Mucosa of rectum (tissue), 2 donors: ENCODE measurements at regions not wholly inside any gene's neighbourhood (a gene's known extent, or its start where the extent isn't known, plus 50 kb on each side); places are given as distances from the start of the nearest gene placed in this dataset.

Source experiments
- H3K27ac ChIP-seq, 2 donors: one replicate each; pipeline ENCODE4 v1.7.0; 2013; ENCODE audit warnings: inconsistent platforms in 2 of 2, low read depth in 2 of 2, low read length in 2 of 2
- H3K27me3 ChIP-seq, 2 donors: one replicate each; pipeline ENCODE4 v1.7.0; 2013; ENCODE audit warnings: low read length in 2 of 2; ENCODE audit not compliant: control insufficient read depth in 2 of 2, insufficient read depth in 2 of 2
- H3K36me3 ChIP-seq, 2 donors: one replicate each; pipeline ENCODE4 v1.7.0; 2013; ENCODE audit warnings: low read length in 2 of 2; ENCODE audit not compliant: control insufficient read depth in 2 of 2, insufficient read depth in 2 of 2
- H3K4me1 ChIP-seq, 2 donors: one replicate each; pipeline ENCODE4 v1.7.0; 2013; ENCODE audit warnings: low read length in 2 of 2, mild to moderate bottlenecking in 1 of 2; ENCODE audit not compliant: control insufficient read depth in 2 of 2, insufficient read depth in 2 of 2
- H3K4me3 ChIP-seq, 2 donors: one replicate each; pipeline ENCODE4 v1.7.0; 2013; ENCODE audit warnings: low read length in 2 of 2
- H3K9ac ChIP-seq, 2 donors: one replicate each; pipeline ENCODE4 v1.7.0; 2013; ENCODE audit warnings: low read length in 2 of 2, low read depth in 1 of 2, mild to moderate bottlenecking in 1 of 2
- H3K9me3 ChIP-seq, 2 donors: one replicate each; pipeline ENCODE4 v1.7.0; 2013; ENCODE audit warnings: low read length in 2 of 2; ENCODE audit not compliant: control insufficient read depth in 2 of 2
- donor health status: healthy.
- donor health status: Normal muscosa, but diverticular disease.

DNA sequence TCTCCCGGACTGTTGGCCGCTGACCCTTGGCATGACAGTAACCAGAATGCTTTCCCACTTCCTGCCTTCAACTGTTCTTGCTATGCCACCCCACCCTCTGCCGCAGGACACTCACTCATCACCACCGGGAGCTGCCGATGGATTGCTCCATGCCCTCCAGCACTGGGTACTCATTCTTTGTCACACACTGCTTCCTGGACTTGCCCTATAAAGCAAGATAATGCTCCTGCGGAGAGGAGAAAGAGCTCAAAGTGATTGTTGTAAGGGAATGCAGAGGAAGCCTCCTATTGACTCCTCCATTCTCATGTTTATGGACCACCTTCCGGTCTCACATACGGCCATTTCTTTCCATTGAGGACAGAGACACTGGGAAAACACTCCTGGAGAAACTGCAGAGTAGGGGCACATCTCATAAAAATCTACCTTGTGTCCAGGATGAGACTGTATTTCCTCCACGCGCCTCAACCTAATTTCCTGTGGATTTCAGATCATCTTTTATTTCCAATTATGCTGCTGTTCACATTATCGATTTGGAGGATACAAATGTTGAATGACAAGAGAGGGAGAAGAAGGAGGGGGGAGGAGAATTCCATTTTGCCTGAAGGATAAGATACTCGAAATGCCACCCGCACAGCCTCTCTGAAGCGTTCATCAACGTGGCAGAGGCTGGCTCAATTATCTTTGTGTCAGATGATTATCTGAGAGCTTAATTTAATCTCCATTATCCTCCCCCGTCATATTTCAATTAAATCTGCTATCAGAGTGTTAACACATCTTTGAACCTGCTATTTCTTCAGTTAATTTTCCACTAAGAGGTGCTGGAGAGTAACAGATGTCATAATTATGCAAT, 486.1 kb upstream of the SALL1 start:
- no peaks in the 10 kb centered on the region for H3K4me1 ChIP-seq
- H3K36me3 ChIP-seq, result no peaks in the 10 kb centered on the region
- H3K4me3 ChIP-seq, result no peak overlapping the region

DNA sequence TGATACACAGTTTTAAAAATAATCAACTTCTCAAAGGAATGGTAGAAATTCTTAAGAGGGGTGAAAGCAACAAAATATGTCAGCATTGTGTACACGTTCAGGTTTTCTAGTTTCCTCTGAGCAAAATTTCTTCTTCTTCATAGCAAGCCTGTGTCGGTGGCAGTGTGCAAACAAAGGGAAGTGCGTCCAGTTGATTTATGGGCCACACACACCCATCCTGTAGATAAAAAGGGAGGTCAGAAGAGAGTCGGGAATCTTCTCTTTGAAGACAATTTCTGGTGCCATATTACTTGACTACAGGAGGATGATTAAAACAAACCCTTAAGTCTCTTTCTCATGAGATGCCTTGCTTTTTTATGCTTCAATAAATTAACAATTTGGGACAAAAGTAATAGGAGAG, 484.1 kb upstream of the SALL1 start:
- Histone ChIP-seq H3K4me1 (no peaks in the 10 kb centered on the region), H3K9ac (no peak overlapping the region), H3K27me3 (no peaks in the 10 kb centered on the region), H3K27ac (no peak overlapping the region), H3K9me3 (no peaks in the 10 kb centered on the region), H3K36me3 (no peaks in the 10 kb centered on the region), H3K4me3 (no peak overlapping the region)

More for the DNA sequence above, 486.1 kb upstream of the SALL1 start:
- Histone ChIP-seq H3K9ac (no peak overlapping the region), H3K27ac (no peak overlapping the region), H3K27me3 (no peaks in the 10 kb centered on the region), H3K9me3 (no peaks in the 10 kb centered on the region)

DNA sequence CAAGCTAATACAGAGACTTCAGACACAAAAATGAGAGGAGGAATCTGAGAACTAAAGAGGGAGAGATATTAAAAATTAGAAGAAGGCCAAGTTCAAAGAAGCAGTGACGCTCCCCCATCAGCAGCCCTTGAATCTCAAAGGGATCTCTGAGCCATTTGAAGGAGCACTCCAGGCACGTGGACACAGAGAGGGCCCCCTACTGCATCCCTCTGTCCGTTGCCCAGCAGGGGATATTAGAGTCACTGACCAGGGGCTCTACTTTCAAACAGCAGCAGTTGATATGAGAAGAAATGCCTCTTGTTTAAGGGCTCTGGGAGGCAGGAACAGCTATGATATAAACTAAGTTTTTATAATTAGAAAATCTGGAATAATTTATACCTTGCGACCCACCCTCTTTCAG, 479.0 kb upstream of the SALL1 start:
- Histone ChIP-seq H3K36me3 (no peaks in the 10 kb centered on the region), H3K27me3 (no peaks in the 10 kb centered on the region), H3K9me3 (no peaks in the 10 kb centered on the region), H3K27ac (no peak overlapping the region), H3K4me3 (no peak overlapping the region), H3K4me1 (no peaks in the 10 kb centered on the region), H3K9ac (no peak overlapping the region)

DNA sequence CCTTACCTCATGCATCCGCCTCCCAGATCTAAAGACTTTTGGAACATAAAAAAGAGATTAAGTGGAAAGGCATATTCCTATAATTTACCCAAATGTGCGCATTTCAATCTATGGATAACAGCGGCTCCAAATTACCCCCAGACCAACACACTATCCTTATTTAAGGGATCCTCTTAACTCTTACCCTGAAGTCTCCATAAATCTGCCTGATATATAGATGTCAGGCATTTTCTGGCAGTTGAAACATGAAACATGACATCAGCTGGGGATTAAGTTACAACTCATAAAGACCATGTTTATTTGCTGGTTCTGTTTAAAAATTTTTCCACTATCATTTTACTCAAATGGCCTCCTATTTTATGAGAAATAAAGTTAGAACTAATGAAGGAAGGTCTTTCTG, 478.5 kb upstream of the SALL1 start:
- H3K9me3 ChIP-seq, result no peaks in the 10 kb centered on the region
- H3K27me3 ChIP-seq, result no peaks in the 10 kb centered on the region
- H3K4me1 ChIP-seq, result no peaks in the 10 kb centered on the region
- H3K36me3 ChIP-seq, result no peaks in the 10 kb centered on the region
- no peak overlapping the region for H3K9ac ChIP-seq
- H3K27ac ChIP-seq, result no peak overlapping the region
- H3K4me3 ChIP-seq, result no peak overlapping the region

DNA sequence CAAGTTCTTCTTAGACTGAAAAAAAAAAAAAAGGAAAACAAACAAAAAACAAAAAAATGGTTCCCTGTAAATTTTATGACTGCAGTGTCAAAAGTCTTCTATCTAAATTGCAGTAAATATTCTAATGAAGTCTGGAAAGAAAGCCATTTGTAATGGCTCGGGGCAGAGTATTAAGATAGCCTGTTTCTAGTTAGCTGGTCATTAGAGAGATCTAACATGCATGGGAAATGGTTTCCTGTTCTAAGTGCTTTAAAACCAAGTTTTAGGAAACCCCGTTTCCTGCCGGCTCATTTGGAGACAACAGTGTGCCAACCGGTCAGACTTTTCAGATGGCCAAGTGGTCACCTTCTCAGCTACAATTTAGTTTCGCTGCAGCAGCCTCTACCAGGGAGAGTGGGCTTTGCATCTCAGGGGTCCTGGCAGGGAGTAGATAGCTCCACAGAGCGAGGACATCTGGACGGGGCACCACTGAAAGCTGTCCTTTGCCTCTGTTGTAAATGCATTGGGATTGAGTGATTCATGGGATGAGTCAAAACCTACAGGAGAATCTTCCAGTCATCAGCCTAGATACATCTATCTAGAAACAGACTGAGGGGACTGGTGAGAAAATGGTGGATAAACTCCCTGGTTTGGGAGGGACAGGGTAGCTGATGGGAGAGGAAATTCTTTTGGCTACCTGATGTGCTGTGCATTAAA, 473.2 kb upstream of the SALL1 start:
- Histone ChIP-seq H3K9ac (no peak overlapping the region), H3K4me1 (no peaks in the 10 kb centered on the region), H3K36me3 (no peaks in the 10 kb centered on the region), H3K4me3 (no peak overlapping the region), H3K9me3 (no peaks in the 10 kb centered on the region), H3K27ac (no peak overlapping the region), H3K27me3 (no peaks in the 10 kb centered on the region)

DNA sequence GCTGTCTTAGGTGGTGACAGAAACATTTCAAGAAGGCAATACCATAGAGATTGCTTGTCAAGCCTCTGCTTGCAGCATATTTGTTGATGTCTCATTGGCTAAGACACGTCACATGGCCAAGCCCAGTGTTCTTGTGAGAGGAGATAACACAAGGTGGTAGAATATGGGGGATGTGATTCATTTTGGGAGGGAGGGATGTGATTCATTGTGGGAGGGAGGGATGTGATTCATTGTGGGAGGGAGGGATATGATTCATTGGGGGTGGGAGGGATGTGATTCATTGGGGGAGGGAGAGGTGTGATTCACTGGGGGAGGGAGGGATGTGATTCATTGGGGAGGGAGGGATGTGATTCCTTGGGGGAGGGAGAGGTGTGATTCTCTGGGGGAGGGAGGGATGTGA, 470.5 kb upstream of the SALL1 start:
- Histone ChIP-seq H3K36me3 (no peaks in the 10 kb centered on the region), H3K27me3 (no peaks in the 10 kb centered on the region), H3K4me3 (no peak overlapping the region), H3K27ac (no peak overlapping the region), H3K9me3 (no peaks in the 10 kb centered on the region), H3K9ac (no peak overlapping the region), H3K4me1 (no peaks in the 10 kb centered on the region)

DNA sequence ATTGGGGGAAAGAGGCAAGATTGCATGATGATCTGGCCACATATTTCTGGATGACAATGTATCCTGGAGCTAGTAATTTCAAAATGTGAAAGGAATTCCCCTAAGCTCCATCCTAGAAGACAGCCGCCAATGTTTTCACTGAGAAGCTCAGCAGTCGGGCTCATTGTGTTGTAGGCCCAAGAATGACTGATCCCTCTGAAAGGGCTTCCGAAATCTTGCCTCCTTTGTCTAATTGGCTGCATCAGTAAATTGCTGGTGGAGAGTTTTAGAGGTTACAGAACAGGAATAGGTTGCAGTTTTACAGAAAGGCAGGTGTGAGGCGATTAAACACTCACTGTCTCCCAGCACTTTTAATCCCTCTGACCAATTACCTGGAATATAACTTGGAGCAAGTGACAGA, 464.1 kb upstream of the SALL1 start:
- no peak overlapping the region for H3K27ac ChIP-seq
- H3K9ac ChIP-seq, result no peak overlapping the region
- H3K4me3 ChIP-seq, result no peak overlapping the region
- no peaks in the 10 kb centered on the region for H3K9me3 ChIP-seq
- H3K27me3 ChIP-seq, result no peaks in the 10 kb centered on the region
- no peaks in the 10 kb centered on the region for H3K4me1 ChIP-seq
- no peaks in the 10 kb centered on the region for H3K36me3 ChIP-seq

DNA sequence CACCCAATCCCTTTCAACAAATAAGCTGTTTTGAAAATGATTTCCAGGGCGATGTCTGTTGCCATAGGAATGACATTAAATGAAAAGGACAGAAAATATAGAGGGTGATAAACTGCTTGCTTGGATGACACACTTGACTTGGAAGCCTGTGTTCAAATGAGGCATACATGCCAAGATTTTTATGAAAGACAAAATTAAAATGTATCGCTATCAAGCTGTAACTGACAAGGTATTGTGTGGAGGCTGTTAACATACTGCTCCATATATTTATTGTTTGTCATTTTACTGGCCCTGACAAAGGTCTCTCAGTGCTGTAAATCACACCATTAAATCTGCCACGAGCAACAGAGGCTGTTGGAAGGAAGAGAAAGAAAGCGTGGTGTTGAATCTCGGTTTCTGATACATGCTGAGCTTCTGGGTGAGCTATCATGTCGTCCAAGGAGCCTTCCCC, 456.2 kb upstream of the SALL1 start:
- Histone ChIP-seq H3K9ac (no peak overlapping the region), H3K27ac (no peak overlapping the region), H3K4me3 (no peak overlapping the region), H3K36me3 (no peaks in the 10 kb centered on the region), H3K27me3 (no peaks in the 10 kb centered on the region), H3K4me1 (no peaks in the 10 kb centered on the region), H3K9me3 (no peaks in the 10 kb centered on the region)

DNA sequence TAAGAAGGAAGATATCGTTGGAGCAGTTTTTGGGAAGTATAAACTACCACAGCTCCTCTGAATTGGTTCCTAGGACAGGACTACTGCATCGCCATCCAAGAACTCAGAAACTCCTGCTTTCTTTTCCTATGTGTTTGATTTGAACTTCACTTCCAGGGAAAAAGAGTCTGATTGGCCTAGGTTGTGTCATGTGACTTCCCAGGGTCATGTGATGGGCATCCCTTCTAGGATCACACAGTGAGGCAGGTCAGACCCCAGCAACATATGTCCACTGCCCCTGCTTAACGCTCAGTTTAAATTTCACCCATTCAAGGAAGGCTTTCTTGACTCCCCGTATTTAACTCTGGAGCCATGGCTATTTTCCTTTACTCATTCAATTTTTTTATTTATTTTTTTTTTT, 445.2 kb upstream of the SALL1 start:
- Histone ChIP-seq H3K4me3 (no peak overlapping the region), H3K9me3 (no peaks in the 10 kb centered on the region), H3K4me1 (no peaks in the 10 kb centered on the region), H3K27me3 (no peaks in the 10 kb centered on the region), H3K27ac (no peak overlapping the region), H3K9ac (no peak overlapping the region), H3K36me3 (no peaks in the 10 kb centered on the region)

DNA sequence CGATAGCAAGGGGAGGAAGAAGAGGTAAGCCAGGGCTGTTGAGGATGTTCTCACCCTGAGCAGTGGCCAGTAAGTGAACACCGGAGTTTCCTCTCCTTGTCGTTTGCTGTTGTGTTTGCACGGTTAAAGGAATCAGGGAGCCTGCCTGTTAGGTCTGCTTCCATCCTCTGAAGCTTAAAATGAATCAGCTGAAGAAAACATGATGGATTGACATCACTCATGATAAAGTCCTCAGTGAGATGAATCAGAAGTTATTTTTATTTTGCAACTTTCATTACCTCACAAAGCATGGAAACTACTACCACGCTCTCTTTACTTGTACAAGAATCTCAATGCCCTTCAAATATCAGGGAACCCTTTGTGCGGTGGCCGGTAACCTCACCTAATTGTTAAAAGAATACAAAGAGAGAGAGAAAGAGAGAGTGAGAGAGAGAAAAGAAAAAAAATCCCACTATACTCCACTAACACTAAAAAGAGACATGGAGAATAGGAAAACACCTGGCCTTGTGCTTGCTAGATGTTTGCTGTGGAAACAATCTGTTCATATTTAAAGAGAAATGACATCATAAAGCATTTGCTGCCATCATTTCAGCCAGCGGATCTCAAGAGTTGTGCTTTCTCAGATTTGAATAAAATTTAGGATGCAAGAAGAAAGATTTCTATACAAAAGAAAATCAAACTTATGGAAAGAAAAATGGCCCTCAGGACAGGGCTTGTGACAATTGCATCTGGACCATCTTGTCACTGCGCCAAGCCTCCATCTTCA, 441.6 kb upstream of the SALL1 start:
- no peak overlapping the region for H3K9ac ChIP-seq

More for the DNA sequence above, 441.6 kb upstream of the SALL1 start:
- Histone ChIP-seq H3K9me3 (no peaks in the 10 kb centered on the region), H3K4me3 (no peak overlapping the region), H3K36me3 (no peaks in the 10 kb centered on the region), H3K4me1 (no peaks in the 10 kb centered on the region), H3K27ac (no peak overlapping the region), H3K27me3 (no peaks in the 10 kb centered on the region)
